HT1080 (cell line): ENCODE measurements at regions not wholly inside any gene's neighbourhood (a gene's known extent, or its start where the extent isn't known, plus 50 kb on each side); places are given as distances from the start of the nearest gene placed in this dataset.
A peak's percentile ranks its signal among the peaks of the same experiment; 100 is the strongest.

Experiments used
- DNase-seq: peaks from one replicate; pipeline ENCODE4 v3.0.0-alpha.2; 2015; ENCODE audit warnings: low read depth

- peak; percentile 44 for DNase-seq
Observed at GRCh38 chr16:86354641-86355513, 155.4 kb upstream of the FOXF1 start.

DNA sequence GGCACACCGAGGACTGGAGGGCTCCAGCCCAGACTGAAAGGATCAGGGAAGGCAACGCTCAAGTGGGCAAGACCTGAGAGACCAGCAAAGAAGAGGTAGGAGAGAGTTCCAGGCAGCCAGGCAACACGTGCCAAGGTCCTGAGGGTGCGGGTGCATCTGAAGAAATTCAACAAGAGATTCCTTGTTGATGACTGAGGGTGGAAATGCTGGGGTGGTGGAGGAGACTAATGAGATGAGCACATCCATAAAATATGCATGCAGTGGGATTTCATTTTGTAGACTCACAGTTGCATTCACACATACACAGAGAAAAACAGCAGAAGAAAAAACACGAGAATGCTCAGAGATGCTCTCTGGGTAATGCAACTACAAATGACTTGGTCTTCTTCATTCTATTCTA, 154.8 kb upstream of the FOXF1 start:
- peak; percentile 87 for DNase-seq

GRCh38 chr16:86355951-86356350, 154.4 kb upstream of the FOXF1 start:
- peak; percentile 72 for DNase-seq

GRCh38 chr16:86356804-86357203, 153.5 kb upstream of the FOXF1 start:
- DNase-seq, result no peak

DNA sequence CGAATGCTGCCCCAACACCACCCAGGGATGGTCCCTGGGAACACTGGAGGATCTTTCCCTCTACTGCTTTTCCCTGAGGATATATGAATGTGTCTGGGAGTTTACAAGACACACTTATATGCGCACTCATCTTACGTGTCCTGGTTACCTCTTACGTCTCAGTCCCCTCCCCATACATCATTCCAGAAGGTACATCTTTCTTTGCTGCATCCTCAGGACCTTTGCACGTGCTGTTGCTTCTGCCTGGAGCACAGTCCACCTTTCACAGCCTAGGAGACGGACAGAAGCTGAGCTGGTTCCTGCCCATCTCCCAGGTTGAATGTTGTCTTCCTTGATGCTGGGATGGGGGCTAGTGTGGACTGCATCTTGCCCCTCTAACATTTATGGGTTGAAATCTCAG, 153.0 kb upstream of the FOXF1 start:
- no peak for DNase-seq

DNA sequence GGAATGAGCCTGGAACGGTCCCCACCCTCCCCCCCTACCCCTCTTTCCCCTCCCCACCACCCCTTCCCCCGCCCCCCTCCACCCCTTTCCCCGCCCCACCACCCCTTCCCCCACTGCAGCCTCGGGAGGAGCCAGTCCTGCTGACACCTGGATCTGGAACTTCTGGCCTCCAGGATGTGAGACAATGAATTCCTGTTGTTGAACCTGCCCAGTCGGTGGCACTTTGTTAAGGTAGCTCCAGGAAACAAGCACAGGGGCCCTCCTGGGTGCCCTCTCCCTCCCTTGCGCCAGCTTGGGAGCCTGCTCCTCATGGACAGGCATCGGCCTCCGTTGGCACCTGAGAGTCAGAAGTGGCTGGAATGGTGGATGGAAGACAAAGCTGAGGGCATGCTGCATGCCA, 152.4 kb upstream of the FOXF1 start:
- no peak for DNase-seq

DNA sequence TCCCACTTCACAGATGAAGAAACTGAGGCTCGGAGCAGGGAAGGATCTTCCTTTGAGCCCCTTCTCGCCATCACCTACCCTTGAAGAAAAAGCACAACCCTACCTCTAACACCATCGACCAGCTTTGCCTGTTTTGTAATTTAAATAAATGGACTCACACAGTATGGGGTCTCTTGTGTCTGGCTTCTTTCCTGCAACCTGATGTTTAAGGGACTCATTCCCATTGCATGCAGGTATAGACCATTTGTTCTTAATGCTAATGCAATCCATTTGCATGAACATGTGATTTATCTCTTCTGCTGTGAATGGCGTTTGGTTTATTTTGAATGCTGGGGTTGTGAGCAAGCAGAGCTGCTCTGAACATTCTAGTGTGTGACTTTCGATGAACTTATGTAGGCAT, 150.8 kb upstream of the FOXF1 start:
- DNase-seq, result no peak

GRCh38 chr16:86362155-86362849, 148.0 kb upstream of the FOXF1 start:
- DNase-seq, result peak; percentile 53

GRCh38 chr16:86363057-86363490, 147.3 kb upstream of the FOXF1 start:
- peak; percentile 86 for DNase-seq

GRCh38 chr16:86363836-86364618, 146.3 kb upstream of the FOXF1 start:
- no peak for DNase-seq

- no peak for DNase-seq
Observed at GRCh38 chr16:86364653-86365380, 145.5 kb upstream of the FOXF1 start.

DNA sequence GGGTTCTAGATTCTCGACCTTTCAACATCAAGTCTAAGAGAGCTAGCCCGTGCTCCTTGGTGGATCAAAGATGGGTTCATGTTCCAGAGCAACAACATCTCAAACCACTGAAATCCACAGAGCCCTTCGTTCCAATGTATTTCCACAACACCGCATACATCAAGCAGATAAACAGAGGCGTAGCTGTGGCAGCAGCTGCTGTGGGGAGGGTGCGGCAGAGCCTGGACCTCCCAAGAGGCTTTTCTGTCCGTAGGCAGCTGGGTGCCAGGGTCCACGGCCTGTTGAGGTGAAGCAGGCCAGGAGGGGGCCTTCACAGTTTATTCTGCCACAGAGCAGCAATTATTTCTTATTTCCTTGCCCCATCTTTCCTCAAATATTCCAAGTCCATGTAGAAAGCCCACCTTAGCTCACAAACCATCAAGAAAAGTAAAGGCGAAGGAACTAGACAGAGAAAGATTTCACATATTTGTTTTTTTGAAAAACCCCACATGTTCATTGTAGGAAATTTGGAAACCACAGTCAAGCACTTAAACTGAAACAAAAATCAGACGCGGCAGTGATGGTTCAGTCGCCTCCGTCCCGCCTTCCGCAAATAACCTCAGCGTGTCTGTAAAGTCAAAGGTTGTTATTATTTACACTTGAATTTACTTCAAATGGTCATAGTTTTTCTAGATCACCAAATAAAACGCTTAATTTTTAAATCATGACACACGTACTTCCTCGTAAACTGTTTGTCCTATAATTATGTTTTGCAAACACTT, 144.6 kb upstream of the FOXF1 start:
- DNase-seq, result no peak

DNA sequence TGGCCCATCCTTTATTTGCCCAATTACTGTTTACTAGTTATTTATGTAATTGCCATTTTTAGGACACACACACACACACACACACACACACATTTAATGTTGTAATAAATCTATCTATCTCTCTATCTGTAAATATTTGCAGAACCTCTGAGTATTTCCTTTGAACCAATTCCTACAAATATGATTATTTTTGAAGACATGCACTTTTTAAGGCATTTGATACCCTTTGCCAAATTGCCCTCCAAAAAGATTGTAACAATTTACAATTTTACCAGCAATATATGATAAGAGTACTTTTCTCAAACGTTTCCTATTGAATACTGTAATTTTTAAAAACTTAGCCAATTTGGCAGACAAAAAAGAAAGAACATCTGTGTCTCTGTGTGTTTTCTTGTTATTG, 143.8 kb upstream of the FOXF1 start:
- no peak for DNase-seq

DNA sequence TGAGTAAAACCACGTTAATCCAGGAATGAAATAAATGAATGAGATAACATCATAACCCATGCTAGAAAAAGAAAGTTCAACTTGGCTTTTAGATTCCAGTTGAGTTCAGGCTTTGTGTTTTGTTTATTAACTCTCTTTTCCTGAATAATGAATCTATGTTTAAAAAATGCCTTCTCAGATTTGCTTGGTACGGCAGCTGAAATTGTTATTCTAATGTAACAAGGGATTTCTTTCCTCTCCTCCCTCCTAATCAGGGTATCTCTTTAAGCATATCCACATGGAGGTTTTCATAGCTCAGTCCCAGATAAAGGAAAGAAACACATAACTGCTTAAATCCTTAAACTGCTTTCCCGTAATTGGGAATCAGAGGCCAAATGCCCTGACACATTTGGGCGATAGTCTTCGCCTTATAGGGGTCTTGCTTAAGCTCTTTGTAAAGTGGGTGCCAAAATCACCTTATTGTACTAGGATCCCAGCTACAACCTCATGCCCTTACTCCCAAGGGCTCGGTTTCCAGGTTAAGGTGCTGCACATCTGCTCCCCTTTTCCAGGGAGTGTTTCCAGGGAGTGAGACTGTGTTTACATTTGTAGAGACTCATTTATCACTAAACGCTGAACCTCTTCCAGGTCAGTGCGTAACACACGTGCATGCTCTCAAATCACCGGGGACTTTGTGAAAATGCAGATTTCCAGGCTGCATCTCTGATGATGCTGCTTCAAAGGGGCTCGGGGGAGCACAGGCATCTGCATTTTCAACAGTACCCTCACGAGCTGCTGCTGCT, 142.8 kb upstream of the FOXF1 start:
- no peak for DNase-seq

GRCh38 chr16:86368261-86368660, 142.1 kb upstream of the FOXF1 start:
- no peak for DNase-seq

GRCh38 chr16:86370062-86370461, 140.3 kb upstream of the FOXF1 start:
- no peak for DNase-seq

DNA sequence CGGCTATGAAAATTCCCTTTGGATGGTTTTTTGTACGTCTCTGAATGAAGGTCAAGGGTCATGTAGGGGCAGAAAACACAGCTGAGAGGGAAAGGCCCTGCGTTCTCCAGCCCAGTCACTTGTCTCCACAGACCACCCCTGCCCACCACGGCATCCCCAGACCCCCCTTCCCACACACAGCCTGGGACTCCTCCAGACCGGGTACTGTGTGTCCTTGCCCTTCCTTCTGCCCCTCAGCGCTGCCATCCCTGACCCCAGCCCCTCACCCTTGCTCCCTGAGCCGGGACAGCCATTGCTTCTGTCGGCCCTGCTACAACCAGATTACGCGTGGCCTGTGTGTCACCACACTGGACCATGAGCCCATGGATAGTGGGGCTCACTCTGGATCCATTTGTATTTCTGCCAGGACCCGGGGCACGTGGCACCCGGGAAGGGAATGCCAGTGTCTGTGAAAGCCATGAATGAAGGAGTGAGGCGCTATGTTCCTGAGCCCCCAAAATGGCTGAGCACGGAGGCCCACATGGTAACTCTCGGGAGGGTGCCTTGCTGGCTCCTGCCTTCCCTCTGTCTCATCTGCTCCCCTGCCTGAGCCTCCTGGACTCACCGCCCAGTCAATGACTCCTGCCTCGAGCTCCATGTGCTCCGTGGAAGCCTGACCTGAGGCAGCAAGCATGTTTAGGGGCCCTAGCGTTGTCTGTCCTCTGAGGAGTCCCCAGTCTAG, 139.1 kb upstream of the FOXF1 start:
- no peak for DNase-seq

DNA sequence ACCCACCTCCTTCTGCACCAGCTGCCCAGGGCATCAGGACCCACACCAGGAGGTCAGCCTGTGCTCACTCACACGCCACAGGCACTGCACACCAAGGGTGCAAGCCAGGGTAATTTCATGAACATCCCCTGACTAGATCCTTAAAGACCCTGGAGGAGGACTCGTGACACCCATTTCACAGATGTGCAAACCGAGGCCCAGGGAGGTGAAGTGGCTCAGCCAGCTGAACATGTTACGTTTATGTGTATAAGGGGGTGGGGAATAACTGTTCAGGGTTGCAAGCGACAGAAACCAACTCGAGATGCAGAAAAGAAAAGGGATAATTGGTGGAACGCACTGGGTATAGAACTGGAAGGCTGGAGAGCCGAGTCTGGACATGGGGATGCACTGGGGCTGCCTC, 138.1 kb upstream of the FOXF1 start:
- DNase-seq, result no peak

GRCh38 chr16:86373276-86373901, 136.9 kb upstream of the FOXF1 start:
- DNase-seq, result no peak
